K562 (cell line): ENCODE measurements at regions not wholly inside any gene's neighbourhood (a gene's known extent, or its start where the extent isn't known, plus 50 kb on each side); places are given as distances from the start of the nearest gene placed in this dataset.

Source experiments
- POLR2A ChIP-seq: fragments of 450-650 bp; conservative IDR thresholded peaks from 2 replicates; pipeline ENCODE4 v1.6.1; 2016
- RAD21 ChIP-seq, 2 experiments: fragments of 250-450 bp in 1 of 2; fragments of 450-650 bp in 1 of 2; sonication (Bioruptor Pico) in 1 of 2; formaldehyde crosslinking in 1 of 2; IDR thresholded peaks in 1 of 2; conservative IDR thresholded peaks in 1 of 2; 2 replicates each; pipeline versions ENCODE4 v1.4.0 to v1.8.0; 2020 to 2022; ENCODE audit warnings: mild to moderate bottlenecking in 2 of 2, moderate library complexity in 1 of 2
- ZNF140 ChIP-seq: fragments of 250-450 bp; sonication (Bioruptor Pico); IDR thresholded peaks from 2 replicates; pipeline ENCODE4 v1.8.0; 2021; ENCODE audit warnings: moderate library complexity, mild to moderate bottlenecking, inconsistent platforms

GRCh38 chr20:53855733-53856132 lies 214.7 kb downstream of the BCAS1 start:
- no peak for TF ChIP-seq POLR2A
- TF ChIP-seq ZNF140, result no peak
- TF ChIP-seq RAD21 (CRISPR knock-in tag; conservative IDR thresholded peaks at IDR 0.05 in 1 of 2, IDR thresholded peaks at IDR 0.05 in 1 of 2), result no peak
